GF-D8 (cell line): ENCODE measurements at regions not wholly inside any gene's neighbourhood (a gene's known extent, or its start where the extent isn't known, plus 50 kb on each side); places are given as distances from the start of the nearest gene placed in this dataset.
"Not testable (repeated sequence)": the region's sequence is repeated elsewhere in the genome, so short reads cannot be mapped to it uniquely, and the experiment has no call there.

ENCODE experiments used
- DNase-seq: peaks from one replicate; lab custom pipeline; 2025; lab: John Stamatoyannopoulos, UW

- no peak for DNase-seq
These were observed 443.7 kb downstream of the GJA1 start for GRCh38 chr6:121879149-121879548.

- DNase-seq: no peak
These were observed 445.4 kb downstream of the GJA1 start for GRCh38 chr6:121880831-121881230.

- DNase-seq: no peak
These were observed 446.7 kb downstream of the GJA1 start for GRCh38 chr6:121881974-121882667.

- DNase-seq: no peak
These were observed 448.6 kb downstream of the GJA1 start for GRCh38 chr6:121884091-121884490.

GRCh38 chr6:121884620-121885019 lies 449.2 kb downstream of the GJA1 start:
- DNase-seq: no peak

- no peak for DNase-seq
These were observed 450.1 kb downstream of the GJA1 start for GRCh38 chr6:121885399-121886152.

GRCh38 chr6:121886223-121886830 lies 450.9 kb downstream of the GJA1 start:
- no peak for DNase-seq

GRCh38 chr6:121887724-121888123 lies 452.3 kb downstream of the GJA1 start:
- no peak for DNase-seq

- no peak for DNase-seq
These were observed 455.0 kb downstream of the GJA1 start for GRCh38 chr6:121890307-121890910.

- DNase-seq: not testable (repeated sequence)
These were observed 460.3 kb downstream of the GJA1 start for GRCh38 chr6:121895731-121896130.

- no peak for DNase-seq
These were observed 460.9 kb downstream of the GJA1 start for GRCh38 chr6:121896363-121896762.

- DNase-seq: no peak
These were observed 461.3 kb downstream of the GJA1 start for GRCh38 chr6:121896771-121897170.

- no peak for DNase-seq
These were observed 461.9 kb downstream of the GJA1 start for GRCh38 chr6:121897337-121897760.

- no peak for DNase-seq
These were observed 466.0 kb downstream of the GJA1 start for GRCh38 chr6:121901432-121901831.

- no peak for DNase-seq
These were observed 469.1 kb downstream of the GJA1 start for GRCh38 chr6:121904559-121904958.

GRCh38 chr6:121912905-121913304 lies 477.5 kb downstream of the GJA1 start:
- no peak for DNase-seq

- no peak for DNase-seq
These were observed 481.9 kb downstream of the GJA1 start for GRCh38 chr6:121917263-121917829.

GRCh38 chr6:121917834-121918559 lies 481.5 kb upstream of the HSF2 start:
- DNase-seq: no peak

GRCh38 chr6:121920616-121921015 lies 478.8 kb upstream of the HSF2 start:
- no peak for DNase-seq

GRCh38 chr6:121925024-121925423 lies 474.4 kb upstream of the HSF2 start:
- DNase-seq: no peak

- no peak for DNase-seq
These were observed 473.8 kb upstream of the HSF2 start for GRCh38 chr6:121925534-121926255.
